Ishikawa (cell line): ENCODE measurements at regions not wholly inside any gene's neighbourhood (a gene's known extent, or its start where the extent isn't known, plus 50 kb on each side); places are given as distances from the start of the nearest gene placed in this dataset.

Experiments used
- EP300 ChIP-seq: IDR thresholded peaks from 2 replicates; pipeline ENCODE4 v1.6.1; 2012; ENCODE audit warnings: borderline replicate concordance
- TF ChIP-seq, protein P1 (sequence below): IDR thresholded peaks from 2 replicates; pipeline ENCODE4 v1.6.1; 2012

DNA sequence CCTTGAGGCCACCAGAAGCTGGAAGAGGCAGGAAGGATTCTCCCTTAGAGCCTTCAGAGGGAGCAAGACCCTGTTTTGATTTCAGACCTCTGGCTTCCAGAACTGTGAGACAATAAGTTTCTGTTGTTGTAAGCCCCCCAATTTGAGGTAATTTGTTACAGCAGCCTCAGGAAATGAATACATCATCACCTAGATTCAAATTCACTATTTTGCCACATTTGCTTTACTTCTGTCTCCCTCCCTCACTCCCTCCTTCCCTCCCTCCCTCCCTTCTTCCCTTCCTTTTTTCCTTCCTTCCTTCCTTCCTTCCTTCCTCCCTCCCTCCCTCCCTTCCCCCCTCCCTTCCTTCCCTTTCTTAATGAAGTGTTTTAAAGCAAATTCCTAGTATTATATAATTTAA, 58.1 kb upstream of the KIF13A start:
- TF ChIP-seq EP300: no peak
- TF ChIP-seq, protein P1, sequence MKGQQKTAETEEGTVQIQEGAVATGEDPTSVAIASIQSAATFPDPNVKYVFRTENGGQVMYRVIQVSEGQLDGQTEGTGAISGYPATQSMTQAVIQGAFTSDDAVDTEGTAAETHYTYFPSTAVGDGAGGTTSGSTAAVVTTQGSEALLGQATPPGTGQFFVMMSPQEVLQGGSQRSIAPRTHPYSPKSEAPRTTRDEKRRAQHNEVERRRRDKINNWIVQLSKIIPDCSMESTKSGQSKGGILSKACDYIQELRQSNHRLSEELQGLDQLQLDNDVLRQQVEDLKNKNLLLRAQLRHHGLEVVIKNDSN: no peak
